ENCODE measurements at regions not wholly inside any gene's neighbourhood (a gene's known extent, or its start where the extent isn't known, plus 50 kb on each side); places are given as distances from the start of the nearest gene placed in this dataset.
"Not testable (repeated sequence)": the region's sequence is repeated elsewhere in the genome, so short reads cannot be mapped to it uniquely, and the experiment has no call there.

- H3K27ac ChIP-seq: not testable (repeated sequence)
Observed at GRCh38 chr17:20387549-20387948, 79.8 kb downstream of the LGALS9B start.

DNA sequence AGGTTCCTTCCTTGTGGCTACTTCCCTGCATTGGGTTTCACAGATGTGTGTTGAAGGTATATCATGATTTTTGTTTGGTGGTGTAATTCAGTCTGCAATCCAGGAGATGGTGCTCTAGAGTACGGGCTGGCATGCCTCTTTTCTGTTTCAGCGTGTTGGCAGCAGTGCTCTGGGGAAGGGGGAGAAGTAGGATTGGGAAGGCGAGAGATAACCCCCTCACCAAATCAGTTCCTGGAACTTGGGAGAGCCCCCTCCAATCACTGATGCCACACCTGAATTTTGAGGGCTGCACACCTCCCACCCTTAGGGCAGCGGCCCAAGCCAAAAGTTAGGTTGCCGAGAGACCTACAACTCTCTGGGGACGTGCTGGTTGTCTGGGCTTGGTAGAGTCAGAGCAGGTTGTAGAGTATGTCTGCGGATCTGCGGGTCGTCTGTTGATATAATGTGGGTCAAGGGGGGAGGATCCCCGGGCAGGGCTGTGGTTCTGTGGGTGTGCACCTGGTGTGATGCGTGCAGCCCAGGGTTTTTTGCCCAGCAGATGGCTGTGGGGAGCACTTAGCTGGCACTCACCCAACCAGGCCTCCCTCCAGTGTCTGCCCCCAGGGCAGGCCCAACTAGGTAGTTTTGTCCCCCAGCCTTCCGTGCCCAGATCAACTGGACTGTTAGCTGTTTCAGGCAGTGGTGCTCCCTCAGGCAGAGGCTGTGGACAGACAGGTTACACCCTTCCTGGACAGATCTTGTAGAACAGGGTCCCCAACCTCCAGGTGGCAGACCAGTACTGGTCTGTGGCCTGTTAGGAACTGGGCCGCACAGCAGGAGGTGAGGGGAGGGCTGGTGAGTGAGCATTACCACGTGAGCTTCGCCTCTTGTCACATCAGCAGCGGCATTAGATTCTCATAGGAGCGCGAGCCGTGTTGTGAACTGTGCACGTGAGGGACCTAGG, 85.7 kb downstream of the LGALS9B start:
- peak; percentile 73 for TF ChIP-seq CTCF (IDR thresholded peaks at IDR 0.05)
- not testable (repeated sequence) for H3K27ac ChIP-seq

- not testable (repeated sequence) for H3K27ac ChIP-seq
Observed at GRCh38 chr17:20380625-20381024, 86.7 kb downstream of the LGALS9B start.

GRCh38 chr17:20379251-20379650, 88.1 kb downstream of the LGALS9B start:
- H3K27ac ChIP-seq: not testable (repeated sequence)

- not testable (repeated sequence) for H3K27ac ChIP-seq
Observed at GRCh38 chr17:20376642-20377041, 90.7 kb downstream of the LGALS9B start.

- H3K27ac ChIP-seq: not testable (repeated sequence)
Observed at GRCh38 chr17:20375745-20376144, 91.6 kb downstream of the LGALS9B start.

All from 22Rv1 (cell line).